Gastrocnemius medialis (tissue), 4 donors: ENCODE measurements at regions not wholly inside any gene's neighbourhood (a gene's known extent, or its start where the extent isn't known, plus 50 kb on each side); places are given as distances from the start of the nearest gene placed in this dataset.

Experiments used
- POLR2A ChIP-seq, 2 donors: fragments of 450-650 bp; IDR thresholded peaks; one replicate each; pipeline ENCODE4 v1.6.1; 2017; ENCODE audit warnings: antibody characterized with exemption in 2 of 2, mild to moderate bottlenecking in 2 of 2, moderate library complexity in 2 of 2
- TF ChIP-seq, protein P1 (sequence below), 5 experiments: fragments of 450-650 bp in 3 of 5; fragments of 200-600 bp in 2 of 5; sonication (generic) in 2 of 5; IDR thresholded peaks in 4 of 5; conservative IDR thresholded peaks in 1 of 5; 1 replicate in 4 of 5; 2 replicates in 1 of 5; pipeline ENCODE4 v1.5.1; 2016 to 2019; ENCODE audit warnings: antibody characterized with exemption in 5 of 5, mild to moderate bottlenecking in 3 of 5, moderate library complexity in 3 of 5

- TF ChIP-seq, protein P1, sequence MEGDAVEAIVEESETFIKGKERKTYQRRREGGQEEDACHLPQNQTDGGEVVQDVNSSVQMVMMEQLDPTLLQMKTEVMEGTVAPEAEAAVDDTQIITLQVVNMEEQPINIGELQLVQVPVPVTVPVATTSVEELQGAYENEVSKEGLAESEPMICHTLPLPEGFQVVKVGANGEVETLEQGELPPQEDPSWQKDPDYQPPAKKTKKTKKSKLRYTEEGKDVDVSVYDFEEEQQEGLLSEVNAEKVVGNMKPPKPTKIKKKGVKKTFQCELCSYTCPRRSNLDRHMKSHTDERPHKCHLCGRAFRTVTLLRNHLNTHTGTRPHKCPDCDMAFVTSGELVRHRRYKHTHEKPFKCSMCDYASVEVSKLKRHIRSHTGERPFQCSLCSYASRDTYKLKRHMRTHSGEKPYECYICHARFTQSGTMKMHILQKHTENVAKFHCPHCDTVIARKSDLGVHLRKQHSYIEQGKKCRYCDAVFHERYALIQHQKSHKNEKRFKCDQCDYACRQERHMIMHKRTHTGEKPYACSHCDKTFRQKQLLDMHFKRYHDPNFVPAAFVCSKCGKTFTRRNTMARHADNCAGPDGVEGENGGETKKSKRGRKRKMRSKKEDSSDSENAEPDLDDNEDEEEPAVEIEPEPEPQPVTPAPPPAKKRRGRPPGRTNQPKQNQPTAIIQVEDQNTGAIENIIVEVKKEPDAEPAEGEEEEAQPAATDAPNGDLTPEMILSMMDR (IDR thresholded peaks at IDR 0.05 in 4 of 5, conservative IDR thresholded peaks at IDR 0.05 in 1 of 5), result no peak
- TF ChIP-seq POLR2A (IDR thresholded peaks at IDR 0.05), result no peak
Observed at GRCh38 chr14:101293605-101294004, 267.7 kb upstream of the DIO3 start.
